Astrocyte of the cerebellum (primary cell): ENCODE measurements at regions not wholly inside any gene's neighbourhood (a gene's known extent, or its start where the extent isn't known, plus 50 kb on each side); places are given as distances from the start of the nearest gene placed in this dataset.

Experiments
- DNase-seq: peaks from one replicate; pipeline ENCODE4 v3.0.0-alpha.2; 2011; ENCODE audit warnings: low read depth
- H3K4me3 ChIP-seq: 2 replicates; pipeline ENCODE4 v1.5.1; 2011; ENCODE audit warnings: mild to moderate bottlenecking, low read depth, low read length, moderate library complexity
- CTCF ChIP-seq: IDR thresholded peaks from 2 replicates; pipeline ENCODE4 v1.5.1; 2012; ENCODE audit warnings: low read length, low read depth, moderate library complexity, mild to moderate bottlenecking; ENCODE audit errors: missing control alignments
- in situ Hi-C: cut with HindIII; loops from 2 replicates; pipeline ENCODE4 v1.10.0; 2017; ENCODE audit warnings: low sequenced_read_pairs

GRCh38 chr18:38241736-38242135 lies 676.1 kb upstream of the CELF4 start:
- peak; percentile 64 for DNase-seq
- TF ChIP-seq CTCF, result no peak
- in situ Hi-C loops, result no loop called here
- no peak overlapping the region for H3K4me3 ChIP-seq

GRCh38 chr18:38241216-38241615 lies 675.6 kb upstream of the CELF4 start:
- H3K4me3 ChIP-seq, result no peak overlapping the region
- no peak for TF ChIP-seq CTCF
- in situ Hi-C loops, result no loop called here
- no peak for DNase-seq

- TF ChIP-seq CTCF, result no peak
- no peak overlapping the region for H3K4me3 ChIP-seq
- in situ Hi-C loops, result no loop called here
- DNase-seq, result no peak
Measured at GRCh38 chr18:38239606-38240005, 674.0 kb upstream of the CELF4 start.

- in situ Hi-C loops, result no loop called here
- DNase-seq, result no peak
- H3K4me3 ChIP-seq, result no peak overlapping the region
- TF ChIP-seq CTCF, result no peak
Measured at GRCh38 chr18:38237796-38238195, 672.2 kb upstream of the CELF4 start.

- no peak overlapping the region for H3K4me3 ChIP-seq
- TF ChIP-seq CTCF, result no peak
- no peak for DNase-seq
- in situ Hi-C loops, result no loop called here
Measured at GRCh38 chr18:38221476-38222100, 656.0 kb upstream of the CELF4 start.

GRCh38 chr18:38198956-38199355 lies 633.4 kb upstream of the CELF4 start:
- in situ Hi-C loops, result no loop called here
- no peak for DNase-seq
- no peak for TF ChIP-seq CTCF
- H3K4me3 ChIP-seq, result no peak overlapping the region
